ENCODE measurements at regions not wholly inside any gene's neighbourhood (a gene's known extent, or its start where the extent isn't known, plus 50 kb on each side); places are given as distances from the start of the nearest gene placed in this dataset.
"Not testable (repeated sequence)": the region's sequence is repeated elsewhere in the genome, so short reads cannot be mapped to it uniquely, and the experiment has no call there.

DNA sequence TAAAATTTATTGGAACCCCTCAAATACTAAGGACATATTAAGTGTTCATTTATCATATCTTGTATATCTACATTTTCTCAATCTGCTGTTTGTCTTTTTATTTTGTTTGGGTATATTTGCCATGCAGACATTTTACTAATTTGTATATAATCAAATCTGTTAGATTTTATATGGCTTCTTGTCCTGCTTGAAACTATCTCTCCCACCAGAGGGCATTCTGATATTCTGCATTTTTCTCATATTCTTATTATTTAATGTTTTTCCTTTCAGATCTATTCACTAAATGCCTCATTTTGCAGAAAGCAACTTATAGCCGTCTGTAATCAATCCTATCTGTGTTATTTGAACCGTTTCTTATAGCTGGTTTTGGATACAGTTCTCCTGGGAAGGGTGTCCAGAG lies 745.5 kb downstream of the LRRIQ3 start:
- ATAC-seq = no peak
- TF ChIP-seq ISL1 (CRISPR knock-in tag; IDR thresholded peaks at IDR 0.05) (no peak), ZNF565 (CRISPR knock-in tag; conservative IDR thresholded peaks at IDR 0.05; ENCODE audit: low read depth) (no peak), ZNF70 (CRISPR knock-in tag; IDR thresholded peaks at IDR 0.05) (no peak), ZC3H10 (CRISPR knock-in tag; IDR thresholded peaks at IDR 0.05) (no peak), SNAI2 (CRISPR knock-in tag; IDR thresholded peaks at IDR 0.05) (no peak), OSR1 (CRISPR knock-in tag; IDR thresholded peaks at IDR 0.05) (no peak), RARB (CRISPR knock-in tag; IDR thresholded peaks at IDR 0.05) (no peak)
- TF ChIP-seq, protein P1, sequence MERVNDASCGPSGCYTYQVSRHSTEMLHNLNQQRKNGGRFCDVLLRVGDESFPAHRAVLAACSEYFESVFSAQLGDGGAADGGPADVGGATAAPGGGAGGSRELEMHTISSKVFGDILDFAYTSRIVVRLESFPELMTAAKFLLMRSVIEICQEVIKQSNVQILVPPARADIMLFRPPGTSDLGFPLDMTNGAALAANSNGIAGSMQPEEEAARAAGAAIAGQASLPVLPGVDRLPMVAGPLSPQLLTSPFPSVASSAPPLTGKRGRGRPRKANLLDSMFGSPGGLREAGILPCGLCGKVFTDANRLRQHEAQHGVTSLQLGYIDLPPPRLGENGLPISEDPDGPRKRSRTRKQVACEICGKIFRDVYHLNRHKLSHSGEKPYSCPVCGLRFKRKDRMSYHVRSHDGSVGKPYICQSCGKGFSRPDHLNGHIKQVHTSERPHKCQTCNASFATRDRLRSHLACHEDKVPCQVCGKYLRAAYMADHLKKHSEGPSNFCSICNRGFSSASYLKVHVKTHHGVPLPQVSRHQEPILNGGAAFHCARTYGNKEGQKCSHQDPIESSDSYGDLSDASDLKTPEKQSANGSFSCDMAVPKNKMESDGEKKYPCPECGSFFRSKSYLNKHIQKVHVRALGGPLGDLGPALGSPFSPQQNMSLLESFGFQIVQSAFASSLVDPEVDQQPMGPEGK (CRISPR knock-in tag; IDR thresholded peaks at IDR 0.05; ENCODE audit: borderline replicate concordance) = no peak
- TF ChIP-seq, protein P2, sequence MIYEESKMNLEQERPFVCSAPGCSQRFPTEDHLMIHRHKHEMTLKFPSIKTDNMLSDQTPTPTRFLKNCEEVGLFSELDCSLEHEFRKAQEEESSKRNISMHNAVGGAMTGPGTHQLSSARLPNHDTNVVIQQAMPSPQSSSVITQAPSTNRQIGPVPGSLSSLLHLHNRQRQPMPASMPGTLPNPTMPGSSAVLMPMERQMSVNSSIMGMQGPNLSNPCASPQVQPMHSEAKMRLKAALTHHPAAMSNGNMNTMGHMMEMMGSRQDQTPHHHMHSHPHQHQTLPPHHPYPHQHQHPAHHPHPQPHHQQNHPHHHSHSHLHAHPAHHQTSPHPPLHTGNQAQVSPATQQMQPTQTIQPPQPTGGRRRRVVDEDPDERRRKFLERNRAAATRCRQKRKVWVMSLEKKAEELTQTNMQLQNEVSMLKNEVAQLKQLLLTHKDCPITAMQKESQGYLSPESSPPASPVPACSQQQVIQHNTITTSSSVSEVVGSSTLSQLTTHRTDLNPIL (CRISPR knock-in tag; IDR thresholded peaks at IDR 0.05; ENCODE audit: low read depth) = no peak

DNA sequence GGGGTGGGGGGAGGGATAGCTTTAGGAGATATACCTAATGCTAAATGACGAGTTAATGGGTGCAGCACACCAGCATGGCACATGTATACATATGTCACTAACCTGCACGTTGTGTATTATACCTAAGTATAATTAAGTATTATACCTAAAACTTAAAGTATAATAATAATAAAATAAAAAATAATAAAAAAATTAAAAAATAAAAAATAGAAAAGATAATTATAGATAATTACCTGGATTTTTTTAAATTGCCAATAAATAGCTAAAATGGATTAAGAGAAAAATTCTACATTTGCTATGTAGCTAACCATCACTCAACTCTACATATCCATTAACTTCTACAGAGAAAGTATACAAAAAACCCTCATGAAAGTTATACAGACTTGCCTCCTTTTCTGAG lies 747.3 kb downstream of the LRRIQ3 start:
- not testable (repeated sequence) for ATAC-seq

- TF ChIP-seq OSR1 (CRISPR knock-in tag; IDR thresholded peaks at IDR 0.05) = no peak
- TF ChIP-seq, protein P3, sequence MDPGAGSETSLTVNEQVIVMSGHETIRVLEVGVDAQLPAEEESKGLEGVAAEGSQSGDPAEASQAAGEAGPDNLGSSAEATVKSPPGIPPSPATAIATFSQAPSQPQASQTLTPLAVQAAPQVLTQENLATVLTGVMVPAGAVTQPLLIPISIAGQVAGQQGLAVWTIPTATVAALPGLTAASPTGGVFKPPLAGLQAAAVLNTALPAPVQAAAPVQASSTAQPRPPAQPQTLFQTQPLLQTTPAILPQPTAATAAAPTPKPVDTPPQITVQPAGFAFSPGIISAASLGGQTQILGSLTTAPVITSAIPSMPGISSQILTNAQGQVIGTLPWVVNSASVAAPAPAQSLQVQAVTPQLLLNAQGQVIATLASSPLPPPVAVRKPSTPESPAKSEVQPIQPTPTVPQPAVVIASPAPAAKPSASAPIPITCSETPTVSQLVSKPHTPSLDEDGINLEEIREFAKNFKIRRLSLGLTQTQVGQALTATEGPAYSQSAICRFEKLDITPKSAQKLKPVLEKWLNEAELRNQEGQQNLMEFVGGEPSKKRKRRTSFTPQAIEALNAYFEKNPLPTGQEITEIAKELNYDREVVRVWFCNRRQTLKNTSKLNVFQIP (CRISPR knock-in tag; IDR thresholded peaks at IDR 0.05; ENCODE audit: borderline replicate concordance, low read depth) = no peak
- no peak for TF ChIP-seq GLIS3 (CRISPR knock-in tag; IDR thresholded peaks at IDR 0.05)
- TF ChIP-seq, protein P4, sequence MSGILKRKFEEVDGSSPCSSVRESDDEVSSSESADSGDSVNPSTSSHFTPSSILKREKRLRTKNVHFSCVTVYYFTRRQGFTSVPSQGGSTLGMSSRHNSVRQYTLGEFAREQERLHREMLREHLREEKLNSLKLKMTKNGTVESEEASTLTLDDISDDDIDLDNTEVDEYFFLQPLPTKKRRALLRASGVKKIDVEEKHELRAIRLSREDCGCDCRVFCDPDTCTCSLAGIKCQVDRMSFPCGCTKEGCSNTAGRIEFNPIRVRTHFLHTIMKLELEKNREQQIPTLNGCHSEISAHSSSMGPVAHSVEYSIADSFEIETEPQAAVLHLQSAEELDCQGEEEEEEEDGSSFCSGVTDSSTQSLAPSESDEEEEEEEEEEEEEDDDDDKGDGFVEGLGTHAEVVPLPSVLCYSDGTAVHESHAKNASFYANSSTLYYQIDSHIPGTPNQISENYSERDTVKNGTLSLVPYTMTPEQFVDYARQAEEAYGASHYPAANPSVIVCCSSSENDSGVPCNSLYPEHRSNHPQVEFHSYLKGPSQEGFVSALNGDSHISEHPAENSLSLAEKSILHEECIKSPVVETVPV (CRISPR knock-in tag; IDR thresholded peaks at IDR 0.05) = no peak
- no peak for TF ChIP-seq ZFP3 (CRISPR knock-in tag; IDR thresholded peaks at IDR 0.05)
- TF ChIP-seq ZNF70 (CRISPR knock-in tag; IDR thresholded peaks at IDR 0.05) = no peak
- TF ChIP-seq, protein P5, sequence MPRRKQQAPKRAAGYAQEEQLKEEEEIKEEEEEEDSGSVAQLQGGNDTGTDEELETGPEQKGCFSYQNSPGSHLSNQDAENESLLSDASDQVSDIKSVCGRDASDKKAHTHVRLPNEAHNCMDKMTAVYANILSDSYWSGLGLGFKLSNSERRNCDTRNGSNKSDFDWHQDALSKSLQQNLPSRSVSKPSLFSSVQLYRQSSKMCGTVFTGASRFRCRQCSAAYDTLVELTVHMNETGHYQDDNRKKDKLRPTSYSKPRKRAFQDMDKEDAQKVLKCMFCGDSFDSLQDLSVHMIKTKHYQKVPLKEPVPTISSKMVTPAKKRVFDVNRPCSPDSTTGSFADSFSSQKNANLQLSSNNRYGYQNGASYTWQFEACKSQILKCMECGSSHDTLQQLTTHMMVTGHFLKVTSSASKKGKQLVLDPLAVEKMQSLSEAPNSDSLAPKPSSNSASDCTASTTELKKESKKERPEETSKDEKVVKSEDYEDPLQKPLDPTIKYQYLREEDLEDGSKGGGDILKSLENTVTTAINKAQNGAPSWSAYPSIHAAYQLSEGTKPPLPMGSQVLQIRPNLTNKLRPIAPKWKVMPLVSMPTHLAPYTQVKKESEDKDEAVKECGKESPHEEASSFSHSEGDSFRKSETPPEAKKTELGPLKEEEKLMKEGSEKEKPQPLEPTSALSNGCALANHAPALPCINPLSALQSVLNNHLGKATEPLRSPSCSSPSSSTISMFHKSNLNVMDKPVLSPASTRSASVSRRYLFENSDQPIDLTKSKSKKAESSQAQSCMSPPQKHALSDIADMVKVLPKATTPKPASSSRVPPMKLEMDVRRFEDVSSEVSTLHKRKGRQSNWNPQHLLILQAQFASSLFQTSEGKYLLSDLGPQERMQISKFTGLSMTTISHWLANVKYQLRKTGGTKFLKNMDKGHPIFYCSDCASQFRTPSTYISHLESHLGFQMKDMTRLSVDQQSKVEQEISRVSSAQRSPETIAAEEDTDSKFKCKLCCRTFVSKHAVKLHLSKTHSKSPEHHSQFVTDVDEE (CRISPR knock-in tag; IDR thresholded peaks at IDR 0.05) = no peak
- no peak for TF ChIP-seq ZNF8 (CRISPR knock-in tag; IDR thresholded peaks at IDR 0.05)
- TF ChIP-seq ISL1 (CRISPR knock-in tag; IDR thresholded peaks at IDR 0.05) = no peak
- no peak for TF ChIP-seq PPARA (CRISPR knock-in tag; IDR thresholded peaks at IDR 0.05; ENCODE audit: borderline replicate concordance)
- no peak for TF ChIP-seq ZFP30 (CRISPR knock-in tag; IDR thresholded peaks at IDR 0.05)
- TF ChIP-seq, protein P1 (CRISPR knock-in tag; IDR thresholded peaks at IDR 0.05; ENCODE audit: borderline replicate concordance) = no peak
- no peak for TF ChIP-seq SNAI2 (CRISPR knock-in tag; IDR thresholded peaks at IDR 0.05)
- no peak for TF ChIP-seq ZNF565 (CRISPR knock-in tag; conservative IDR thresholded peaks at IDR 0.05; ENCODE audit: low read depth)
- TF ChIP-seq TCF4 (CRISPR knock-in tag; IDR thresholded peaks at IDR 0.05; ENCODE audit: borderline replicate concordance) = no peak
- no peak for TF ChIP-seq BACH2 (CRISPR knock-in tag; IDR thresholded peaks at IDR 0.05; ENCODE audit: borderline replicate concordance)
- no peak for TF ChIP-seq RARB (CRISPR knock-in tag; IDR thresholded peaks at IDR 0.05)
- TF ChIP-seq CSDC2 (CRISPR knock-in tag; IDR thresholded peaks at IDR 0.05) = no peak
- ATAC-seq = no peak
These were observed 786.5 kb downstream of the LRRIQ3 start for GRCh38 chr1:73411479-73411878.
